ENCODE measurements at regions not wholly inside any gene's neighbourhood (a gene's known extent, or its start where the extent isn't known, plus 50 kb on each side); places are given as distances from the start of the nearest gene placed in this dataset.

GRCh38 chr7:27367179-27367932, 124.8 kb downstream of the EVX1 start:
- Histone ChIP-seq H3K9me3 (no peaks in the 10 kb centered on the region), H3K27ac (no peak overlapping the region), H3K27me3 (no peaks in the 10 kb centered on the region), H3K36me3 (ENCODE audit: low read depth, missing control alignments) (no peaks in the 10 kb centered on the region), H3K4me3 (no peak overlapping the region), H3K4me1 (no peaks in the 10 kb centered on the region)
- TF ChIP-seq CTCF (IDR thresholded peaks at IDR 0.05): no peak
- no peak for TF ChIP-seq POLR2A (IDR thresholded peaks at IDR 0.05)
- 88 to 89% methylated on average over 4 of the region's 4 CpGs for WGBS, 2 donors
- intact Hi-C loops (cut with DNase I; ENCODE audit: low total_unique reads): no loop called here
- no peak for DNase-seq

- Histone ChIP-seq H3K27ac (no peak overlapping the region), H3K36me3 (ENCODE audit: low read depth, missing control alignments) (no peaks in the 10 kb centered on the region), H3K4me3 (no peak overlapping the region), H3K4me1 (no peaks in the 10 kb centered on the region), H3K9me3 (no peaks in the 10 kb centered on the region), H3K27me3 (no peaks in the 10 kb centered on the region)
- TF ChIP-seq POLR2A (IDR thresholded peaks at IDR 0.05) (no peak), CTCF (IDR thresholded peaks at IDR 0.05) (no peak)
- intact Hi-C loops (cut with DNase I; ENCODE audit: low total_unique reads): no loop called here
- DNase-seq: no peak
- WGBS, 2 donors: 89 to 93% methylated on average over 4 of the region's 4 CpGs
Measured at GRCh38 chr7:27367933-27368549, 125.4 kb downstream of the EVX1 start.

GRCh38 chr7:27374958-27375841, 132.6 kb downstream of the EVX1 start:
- no peaks in the 10 kb centered on the region for H3K27me3 ChIP-seq
- H3K27ac ChIP-seq: no peak overlapping the region
- DNase-seq: no peak
- intact Hi-C loops (cut with DNase I; ENCODE audit: low total_unique reads): no loop called here
- H3K36me3 ChIP-seq (ENCODE audit: low read depth, missing control alignments): no peaks in the 10 kb centered on the region
- no peaks in the 10 kb centered on the region for H3K9me3 ChIP-seq
- TF ChIP-seq POLR2A (IDR thresholded peaks at IDR 0.05): no peak
- TF ChIP-seq CTCF (IDR thresholded peaks at IDR 0.05): no peak
- no peak overlapping the region for H3K4me3 ChIP-seq
- no peaks in the 10 kb centered on the region for H3K4me1 ChIP-seq
- WGBS, 2 donors: 81 to 89% methylated on average over 6 of the region's 6 CpGs

GRCh38 chr7:27375958-27376357, 133.4 kb downstream of the EVX1 start:
- intact Hi-C loops (cut with DNase I; ENCODE audit: low total_unique reads): no loop called here
- TF ChIP-seq POLR2A (IDR thresholded peaks at IDR 0.05) (no peak), CTCF (IDR thresholded peaks at IDR 0.05) (no peak)
- Histone ChIP-seq H3K4me3 (no peak overlapping the region), H3K27me3 (no peaks in the 10 kb centered on the region), H3K9me3 (no peaks in the 10 kb centered on the region), H3K27ac (no peak overlapping the region), H3K36me3 (ENCODE audit: low read depth, missing control alignments) (no peaks in the 10 kb centered on the region), H3K4me1 (no peaks in the 10 kb centered on the region)
- DNase-seq: peak; percentile 36
- 51 to 52% methylated on average over 4 to 5 of the region's 5 CpGs for WGBS, 2 donors
